ENCODE measurements at regions not wholly inside any gene's neighbourhood (a gene's known extent, or its start where the extent isn't known, plus 50 kb on each side); places are given as distances from the start of the nearest gene placed in this dataset.

- H3K36me3 Mint-ChIP-seq (ENCODE audit: low read depth) = no peaks in the 10 kb centered on the region
- H3K27ac Mint-ChIP-seq = no peak overlapping the region
- no peaks in the 10 kb centered on the region for H3K4me1 Mint-ChIP-seq (ENCODE audit: low read depth)
- H3K27me3 Mint-ChIP-seq (ENCODE audit: low read depth) = no peaks in the 10 kb centered on the region
- no peaks in the 10 kb centered on the region for H3K9me3 Mint-ChIP-seq
- no peak overlapping the region for H3K4me3 Mint-ChIP-seq
These were observed 681.0 kb upstream of the USP24 start for GRCh38 chr1:55896210-55896609.

- no peak overlapping the region for H3K27ac Mint-ChIP-seq
- H3K9me3 Mint-ChIP-seq = no peaks in the 10 kb centered on the region
- H3K36me3 Mint-ChIP-seq (ENCODE audit: low read depth) = no peaks in the 10 kb centered on the region
- H3K4me3 Mint-ChIP-seq = no peak overlapping the region
- no peaks in the 10 kb centered on the region for H3K4me1 Mint-ChIP-seq (ENCODE audit: low read depth)
- H3K27me3 Mint-ChIP-seq (ENCODE audit: low read depth) = no peaks in the 10 kb centered on the region
These were observed 679.4 kb upstream of the USP24 start for GRCh38 chr1:55894521-55894920.

DNA sequence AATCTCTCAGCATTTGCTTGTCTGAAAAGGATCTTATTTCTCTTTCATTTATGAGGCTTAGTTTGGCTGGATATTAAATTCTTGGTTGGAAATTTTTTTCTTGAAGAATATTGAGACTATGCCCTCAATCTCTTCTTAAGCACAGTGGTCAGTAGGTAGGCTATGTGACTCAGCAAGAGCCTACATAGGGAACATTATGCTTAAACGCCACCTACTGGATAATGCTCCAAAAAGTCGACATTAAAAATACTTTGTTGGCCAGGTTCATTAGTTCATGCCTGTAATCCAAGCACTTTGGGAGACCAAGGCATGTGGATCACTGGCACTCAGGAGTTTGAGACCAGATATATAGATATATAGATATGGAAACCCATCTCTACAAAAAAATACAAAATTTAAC is 678.0 kb upstream of the USP24 start:
- H3K9me3 Mint-ChIP-seq = no peaks in the 10 kb centered on the region

DNA sequence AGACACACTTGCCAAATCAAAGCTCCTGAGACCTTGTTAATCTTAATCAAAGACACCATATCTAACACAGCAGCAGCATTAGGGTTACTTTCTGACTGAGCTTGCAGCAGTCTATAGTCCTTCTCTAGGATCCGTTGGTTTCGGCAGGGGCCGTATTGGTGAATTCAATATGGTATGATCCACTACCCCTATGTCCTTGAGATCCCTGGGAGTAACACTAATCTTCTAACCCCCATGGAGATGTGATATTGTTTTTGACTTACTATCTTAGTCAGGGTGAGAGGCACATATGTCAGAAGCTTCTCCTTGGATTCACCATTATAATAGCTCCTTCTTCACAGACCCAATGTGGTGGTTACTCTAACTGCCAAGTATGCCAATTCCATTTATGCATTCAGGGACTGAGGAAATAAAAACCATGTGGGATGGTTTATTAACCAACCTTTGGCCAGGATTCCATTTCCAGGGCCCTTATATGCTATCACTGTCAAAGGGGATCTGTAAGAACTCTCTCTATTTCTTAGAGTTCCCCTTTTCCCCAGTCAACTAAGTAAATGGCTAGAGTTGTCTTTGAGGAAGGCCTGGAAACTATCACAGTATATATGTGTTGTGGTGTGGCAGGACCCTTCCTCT is 673.6 kb upstream of the USP24 start:
- Mint-ChIP-seq H3K4me1 (ENCODE audit: low read depth) (no peaks in the 10 kb centered on the region), H3K27me3 (ENCODE audit: low read depth) (no peaks in the 10 kb centered on the region), H3K36me3 (ENCODE audit: low read depth) (no peaks in the 10 kb centered on the region), H3K27ac (no peak overlapping the region), H3K9me3 (no peaks in the 10 kb centered on the region), H3K4me3 (no peak overlapping the region)

More for the DNA sequence above, 678.0 kb upstream of the USP24 start:
- Mint-ChIP-seq H3K36me3 (ENCODE audit: low read depth) (no peaks in the 10 kb centered on the region), H3K4me3 (no peak overlapping the region), H3K27ac (no peak overlapping the region), H3K27me3 (ENCODE audit: low read depth) (no peaks in the 10 kb centered on the region), H3K4me1 (ENCODE audit: low read depth) (no peaks in the 10 kb centered on the region)

GRCh38 chr1:55886856-55887712 is 671.9 kb upstream of the USP24 start:
- Mint-ChIP-seq H3K27me3 (ENCODE audit: low read depth) (no peaks in the 10 kb centered on the region), H3K36me3 (ENCODE audit: low read depth) (no peaks in the 10 kb centered on the region), H3K9me3 (no peaks in the 10 kb centered on the region), H3K4me1 (ENCODE audit: low read depth) (no peaks in the 10 kb centered on the region), H3K27ac (no peak overlapping the region), H3K4me3 (no peak overlapping the region)

- Mint-ChIP-seq H3K4me1 (ENCODE audit: low read depth) (no peaks in the 10 kb centered on the region), H3K27me3 (ENCODE audit: low read depth) (no peaks in the 10 kb centered on the region), H3K4me3 (no peak overlapping the region), H3K9me3 (no peaks in the 10 kb centered on the region), H3K27ac (no peak overlapping the region), H3K36me3 (ENCODE audit: low read depth) (no peaks in the 10 kb centered on the region)
These were observed 670.5 kb upstream of the USP24 start for GRCh38 chr1:55885619-55886018.

DNA sequence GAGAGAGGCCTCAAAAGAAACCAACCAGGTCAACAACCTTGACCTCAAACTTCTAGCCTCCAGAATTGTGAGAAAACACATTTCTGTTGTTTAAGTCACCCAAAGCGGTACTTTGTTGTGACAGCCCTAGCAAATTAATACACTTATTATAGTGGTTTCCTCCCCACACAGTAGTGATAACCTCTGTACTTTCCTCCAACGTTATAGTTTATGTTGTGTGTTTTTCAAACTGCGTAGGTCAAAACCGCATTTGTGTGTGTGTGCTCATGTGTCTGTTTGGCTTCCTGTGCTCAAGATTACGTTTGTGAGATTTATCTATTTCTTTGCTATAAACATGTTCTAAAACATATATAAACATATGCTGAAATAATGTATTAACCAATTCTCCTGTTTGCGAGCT is 667.8 kb upstream of the USP24 start:
- no peaks in the 10 kb centered on the region for H3K9me3 Mint-ChIP-seq
- H3K27me3 Mint-ChIP-seq (ENCODE audit: low read depth) = no peaks in the 10 kb centered on the region
- H3K36me3 Mint-ChIP-seq (ENCODE audit: low read depth) = no peaks in the 10 kb centered on the region
- no peak overlapping the region for H3K4me3 Mint-ChIP-seq
- no peaks in the 10 kb centered on the region for H3K4me1 Mint-ChIP-seq (ENCODE audit: low read depth)
- H3K27ac Mint-ChIP-seq = no peak overlapping the region

DNA sequence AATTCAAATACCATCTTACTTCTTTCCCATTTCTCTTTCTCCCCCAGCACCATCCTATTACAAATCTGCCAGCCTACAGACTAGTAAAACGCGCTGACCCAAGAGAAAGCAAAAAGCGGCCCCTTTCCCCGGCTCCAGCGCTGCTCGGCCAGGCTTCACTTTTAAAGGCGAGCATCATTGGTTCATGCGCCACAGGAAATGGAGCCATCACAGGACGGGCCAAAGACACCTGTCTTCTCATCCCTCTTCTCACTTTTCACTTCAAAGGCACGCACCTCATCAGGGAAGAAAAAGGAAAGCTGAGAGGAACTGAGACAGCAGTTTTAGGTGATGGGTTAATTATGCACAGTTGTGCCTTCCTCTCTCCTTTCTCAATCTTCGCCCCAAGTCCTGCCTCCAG is 664.2 kb upstream of the USP24 start:
- no peaks in the 10 kb centered on the region for H3K4me1 Mint-ChIP-seq (ENCODE audit: low read depth)
- H3K27me3 Mint-ChIP-seq (ENCODE audit: low read depth) = no peaks in the 10 kb centered on the region
- H3K4me3 Mint-ChIP-seq = no peak overlapping the region
- no peaks in the 10 kb centered on the region for H3K9me3 Mint-ChIP-seq
- no peaks in the 10 kb centered on the region for H3K36me3 Mint-ChIP-seq (ENCODE audit: low read depth)
- no peak overlapping the region for H3K27ac Mint-ChIP-seq

- Mint-ChIP-seq H3K36me3 (ENCODE audit: low read depth) (no peaks in the 10 kb centered on the region), H3K4me1 (ENCODE audit: low read depth) (no peaks in the 10 kb centered on the region), H3K4me3 (no peak overlapping the region), H3K27me3 (ENCODE audit: low read depth) (no peaks in the 10 kb centered on the region), H3K27ac (no peak overlapping the region), H3K9me3 (no peaks in the 10 kb centered on the region)
These were observed 662.5 kb upstream of the USP24 start for GRCh38 chr1:55877437-55878232.

DNA sequence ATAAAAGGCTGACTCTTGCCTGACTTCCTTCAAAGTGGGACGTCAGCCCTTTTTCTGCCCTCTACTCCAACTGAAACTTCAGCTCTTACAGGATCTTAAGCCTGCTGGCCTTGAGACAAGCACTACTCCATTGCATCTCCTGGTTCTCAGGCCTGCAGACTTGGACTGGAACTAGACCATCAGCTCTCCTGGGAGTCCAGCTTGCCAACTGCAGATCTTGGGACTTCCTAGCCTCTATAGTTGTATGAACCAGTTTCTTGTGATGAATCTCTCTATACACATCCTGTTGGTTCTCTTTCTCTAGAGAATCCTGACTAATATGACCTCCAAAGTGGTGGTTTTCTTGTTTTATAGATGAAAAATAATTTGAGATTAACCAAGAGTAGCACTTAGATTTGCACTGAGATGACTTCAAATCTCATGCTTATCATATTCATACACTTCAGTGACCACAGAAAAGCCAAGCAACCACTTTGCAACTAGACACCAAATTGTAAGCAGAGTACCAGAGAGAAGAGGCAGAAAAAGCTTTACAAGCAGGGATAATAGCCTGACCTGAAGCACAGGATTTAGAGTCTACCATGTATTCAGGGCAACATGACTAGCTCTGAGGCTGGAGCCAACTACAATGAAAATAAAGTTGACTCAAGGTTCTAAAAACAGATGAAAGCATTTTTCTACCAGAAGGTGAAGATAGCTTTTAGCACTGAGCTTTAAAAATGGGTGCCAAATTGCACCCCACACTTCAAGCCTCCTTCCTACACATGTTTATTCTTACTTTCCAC is 661.3 kb upstream of the USP24 start:
- Mint-ChIP-seq H3K9me3 (no peaks in the 10 kb centered on the region), H3K4me3 (no peak overlapping the region), H3K27me3 (ENCODE audit: low read depth) (no peaks in the 10 kb centered on the region), H3K36me3 (ENCODE audit: low read depth) (no peaks in the 10 kb centered on the region), H3K4me1 (ENCODE audit: low read depth) (no peaks in the 10 kb centered on the region), H3K27ac (no peak overlapping the region)

GRCh38 chr1:55870106-55870505 is 654.9 kb upstream of the USP24 start:
- H3K4me1 Mint-ChIP-seq (ENCODE audit: low read depth) = no peaks in the 10 kb centered on the region
- no peaks in the 10 kb centered on the region for H3K36me3 Mint-ChIP-seq (ENCODE audit: low read depth)
- H3K9me3 Mint-ChIP-seq = no peaks in the 10 kb centered on the region
- H3K27ac Mint-ChIP-seq = no peak overlapping the region
- H3K4me3 Mint-ChIP-seq = no peak overlapping the region
- H3K27me3 Mint-ChIP-seq (ENCODE audit: low read depth) = no peaks in the 10 kb centered on the region

DNA sequence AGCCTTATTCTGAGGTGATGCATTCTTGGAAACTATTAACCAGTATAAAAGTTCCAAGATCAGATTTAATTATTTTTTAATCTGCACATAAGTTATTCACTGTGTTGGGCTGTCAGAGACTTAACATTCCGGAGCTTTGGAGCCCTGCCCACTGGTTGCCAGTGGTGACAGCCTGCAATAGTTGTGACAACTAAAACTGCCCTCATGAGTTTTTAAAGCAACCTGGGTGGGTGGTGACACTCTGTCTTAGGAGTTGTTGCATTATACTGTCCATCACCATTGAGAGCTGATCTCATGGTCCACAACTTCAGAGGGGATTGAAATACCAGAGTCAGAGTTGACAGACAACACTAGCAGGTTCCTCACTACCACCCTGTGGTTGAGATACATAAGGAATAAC is 653.9 kb upstream of the USP24 start:
- Mint-ChIP-seq H3K27ac (no peak overlapping the region), H3K4me1 (ENCODE audit: low read depth) (no peaks in the 10 kb centered on the region), H3K36me3 (ENCODE audit: low read depth) (no peaks in the 10 kb centered on the region), H3K9me3 (no peaks in the 10 kb centered on the region), H3K27me3 (ENCODE audit: low read depth) (no peaks in the 10 kb centered on the region), H3K4me3 (no peak overlapping the region)

DNA sequence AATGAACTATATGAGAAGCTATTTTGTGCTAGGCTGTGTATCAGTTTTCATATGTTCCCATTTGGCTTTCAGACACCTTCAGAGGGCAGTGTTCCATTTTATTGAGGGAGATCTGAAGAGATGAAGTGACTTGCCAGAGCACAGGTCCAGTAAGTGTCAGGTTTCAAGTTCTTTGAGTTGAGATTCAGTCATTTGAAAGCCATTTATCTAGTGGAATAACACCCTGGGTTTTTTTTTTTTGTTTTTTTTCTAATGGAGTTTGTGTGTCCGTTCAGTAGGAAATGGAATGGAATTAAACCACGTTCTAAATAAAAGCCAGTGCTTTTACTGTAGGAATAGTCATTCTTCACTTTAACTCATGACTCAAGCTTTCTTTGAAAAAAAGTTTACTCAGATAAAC is 652.9 kb upstream of the USP24 start:
- no peaks in the 10 kb centered on the region for H3K27me3 Mint-ChIP-seq (ENCODE audit: low read depth)
- no peak overlapping the region for H3K27ac Mint-ChIP-seq
- H3K4me1 Mint-ChIP-seq (ENCODE audit: low read depth) = no peaks in the 10 kb centered on the region
- H3K4me3 Mint-ChIP-seq = no peak overlapping the region
- H3K36me3 Mint-ChIP-seq (ENCODE audit: low read depth) = no peaks in the 10 kb centered on the region
- no peaks in the 10 kb centered on the region for H3K9me3 Mint-ChIP-seq

DNA sequence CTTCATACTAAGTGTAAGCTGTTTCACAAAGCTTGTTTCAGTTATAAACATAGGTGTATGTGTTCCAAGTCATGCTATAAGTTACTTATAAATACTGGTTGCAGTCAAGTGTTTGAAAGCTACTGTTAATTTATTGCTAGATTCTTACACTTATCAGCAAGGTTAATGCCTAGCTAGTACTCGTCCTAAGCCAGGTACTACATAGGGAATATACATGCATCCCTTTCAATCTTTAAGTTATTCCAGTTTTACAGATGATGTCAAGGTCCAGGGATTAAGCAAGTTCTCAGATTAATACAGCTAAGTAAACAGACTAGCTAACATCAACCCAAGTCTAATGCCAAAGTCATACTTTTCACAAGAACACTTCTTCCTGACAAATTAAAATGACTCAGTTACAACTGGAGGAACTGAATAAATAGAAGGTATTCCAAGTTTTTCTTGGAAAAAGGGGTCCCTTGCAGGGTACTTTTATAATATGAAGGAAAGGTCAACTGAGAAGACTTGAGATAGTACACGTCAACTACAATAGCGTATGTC is 652.2 kb upstream of the USP24 start:
- no peak overlapping the region for H3K27ac Mint-ChIP-seq

More for the DNA sequence above, 652.2 kb upstream of the USP24 start:
- no peaks in the 10 kb centered on the region for H3K4me1 Mint-ChIP-seq (ENCODE audit: low read depth)
- no peak overlapping the region for H3K4me3 Mint-ChIP-seq
- H3K36me3 Mint-ChIP-seq (ENCODE audit: low read depth) = no peaks in the 10 kb centered on the region
- no peaks in the 10 kb centered on the region for H3K27me3 Mint-ChIP-seq (ENCODE audit: low read depth)
- no peaks in the 10 kb centered on the region for H3K9me3 Mint-ChIP-seq

Data from T-helper 1 cell treated with Interleukin-12 subunit alpha and Interleukin-12 subunit beta and Interleukin-4 antibody, amounts not matched to agents 30 μg/mL and 1 μg/mL, for 36 hours (primary cell).